Neuronal stem cell (in vitro differentiated cells): ENCODE measurements at regions not wholly inside any gene's neighbourhood (a gene's known extent, or its start where the extent isn't known, plus 50 kb on each side); places are given as distances from the start of the nearest gene placed in this dataset.

Source experiments
- DNase-seq: peaks from one replicate; pipeline ENCODE4 v3.0.0-alpha.2; 2013; ENCODE audit warnings: low spot score
- H2AFZ ChIP-seq: one replicate; pipeline ENCODE4 v1.6.1; 2013; ENCODE audit warnings: mild to moderate bottlenecking, low read length, inconsistent platforms
- H2AK5ac ChIP-seq: 2 replicates; pipeline ENCODE4 v1.6.1; 2013; ENCODE audit warnings: low read depth, mild to moderate bottlenecking, inconsistent platforms, low read length, moderate library complexity, mixed read lengths
- H2BK120ac ChIP-seq: 2 replicates; pipeline ENCODE4 v1.6.1; 2013; ENCODE audit warnings: low read depth, mild to moderate bottlenecking, inconsistent platforms, low read length, moderate library complexity, mixed read lengths
- H2BK12ac ChIP-seq: one replicate; pipeline ENCODE4 v1.6.1; 2013; ENCODE audit warnings: low read length, inconsistent platforms
- H2BK15ac ChIP-seq: 2 replicates; pipeline ENCODE4 v1.6.1; 2013; ENCODE audit warnings: mild to moderate bottlenecking, low read length, inconsistent platforms, mixed read lengths
- H2BK5ac ChIP-seq: one replicate; pipeline ENCODE4 v1.6.1; 2013; ENCODE audit warnings: inconsistent platforms, mild to moderate bottlenecking, low read length, moderate library complexity
- H3K14ac ChIP-seq: one replicate; pipeline ENCODE4 v1.6.1; 2013; ENCODE audit warnings: low read length, inconsistent platforms
- H3K18ac ChIP-seq: 2 replicates; pipeline ENCODE4 v1.6.1; 2013; ENCODE audit warnings: low read length, inconsistent platforms
- H3K23ac ChIP-seq: 2 replicates; pipeline ENCODE4 v1.6.1; 2013; ENCODE audit warnings: low read depth, mild to moderate bottlenecking, mixed read lengths, low read length, inconsistent platforms; ENCODE audit not compliant: poor library complexity
- H3K27ac ChIP-seq: replicated peaks from 3 replicates; pipeline ENCODE4 v1.5.1; 2013; ENCODE audit warnings: low read length, inconsistent platforms
- H3K27me3 ChIP-seq, 3 experiments: 2 replicates each; pipeline ENCODE4 v1.6.1; 2013; ENCODE audit warnings: low read length in 3 of 3, mild to moderate bottlenecking in 2 of 3, inconsistent platforms in 1 of 3, low read depth in 1 of 3, mixed read lengths in 1 of 3, moderate library complexity in 1 of 3; ENCODE audit not compliant: control insufficient read depth in 3 of 3, insufficient read depth in 3 of 3
- H3K36me3 ChIP-seq, 2 donors: replicated peaks in 1 of 2; 2 replicates each; pipeline ENCODE4 v1.6.1; 2013; ENCODE audit warnings: low read length in 2 of 2; ENCODE audit not compliant: control insufficient read depth in 2 of 2, insufficient read depth in 2 of 2
- H3K4ac ChIP-seq: 2 replicates; pipeline ENCODE4 v1.6.1; 2013; ENCODE audit warnings: inconsistent platforms, mild to moderate bottlenecking, low read length, moderate library complexity
- H3K4me1 ChIP-seq, 2 donors: 1 replicate in 1 of 2; 2 replicates in 1 of 2; pipeline ENCODE4 v1.6.1; 2013; ENCODE audit warnings: low read length in 2 of 2, low read depth in 1 of 2; ENCODE audit not compliant: control insufficient read depth in 2 of 2, insufficient read depth in 1 of 2
- H3K4me2 ChIP-seq: one replicate; pipeline ENCODE4 v1.6.1; 2013; ENCODE audit warnings: mild to moderate bottlenecking, low read length, inconsistent platforms; ENCODE audit not compliant: insufficient read depth, poor library complexity, severe bottlenecking
- H3K4me3 ChIP-seq, 2 donors: 2 replicates each; pipeline ENCODE4 v1.5.1; 2013; ENCODE audit warnings: low read length in 2 of 2, mild to moderate bottlenecking in 2 of 2, inconsistent platforms in 1 of 2, moderate library complexity in 1 of 2
- H3K79me1 ChIP-seq: one replicate; pipeline ENCODE4 v1.6.1; 2013; ENCODE audit warnings: low read depth, mild to moderate bottlenecking, inconsistent platforms, low read length, moderate library complexity
- H3K9ac ChIP-seq: one replicate; pipeline ENCODE4 v1.6.1; 2013; ENCODE audit warnings: mild to moderate bottlenecking, low read depth, low read length, inconsistent platforms; ENCODE audit not compliant: poor library complexity
- H3K9me3 ChIP-seq, 2 donors: replicated peaks in 1 of 2; 2 replicates each; pipeline versions ENCODE3 to v1.6.1; 2013; ENCODE audit warnings: low read length in 2 of 2, mild to moderate bottlenecking in 2 of 2, inconsistent platforms in 1 of 2, low read depth in 1 of 2, mixed read lengths in 1 of 2, moderate library complexity in 1 of 2; ENCODE audit not compliant: control insufficient read depth in 2 of 2, insufficient read depth in 1 of 2
- H4K8ac ChIP-seq: one replicate; pipeline ENCODE4 v1.6.1; 2013; ENCODE audit warnings: low read depth, mild to moderate bottlenecking, inconsistent platforms, low read length, moderate library complexity
- H4K91ac ChIP-seq: one replicate; pipeline ENCODE4 v1.6.1; 2013; ENCODE audit warnings: low read length, low read depth, mild to moderate bottlenecking, inconsistent platforms; ENCODE audit not compliant: poor library complexity
- WGBS, 2 donors: extraction: QIAGEN DNeasy Blood & Tissue Kit; methylation state at CpG; one replicate each; pipeline ENCODE4 v1.1.7; 2013; ENCODE audit warnings: missing lambda C conversion rate in 2 of 2, mixed read lengths in 1 of 2; ENCODE audit not compliant: insufficient read length in 2 of 2, insufficient replicate concordance in 1 of 2; ENCODE audit errors: extremely low coverage in 2 of 2; 5-methylcytosine and 5-hydroxymethylcytosine counted together

- no peak overlapping the region for H3K14ac ChIP-seq
- peaks cover 0 to 22% (median 0%) of the 10 kb centered on the region in 3 experiments for H3K27me3 ChIP-seq
- no peak overlapping the region for H2AFZ ChIP-seq
- no peak overlapping the region for H2BK15ac ChIP-seq
- H4K91ac ChIP-seq, result no peak overlapping the region
- H3K23ac ChIP-seq, result no peak overlapping the region
- no peak overlapping the region for H2AK5ac ChIP-seq
- H4K8ac ChIP-seq, result no peak overlapping the region
- no peak overlapping the region for H3K4me2 ChIP-seq
- no peak overlapping the region for H2BK5ac ChIP-seq
- no peaks in the 10 kb centered on the region for H3K79me1 ChIP-seq
- no peak for DNase-seq
- H3K9me3 ChIP-seq, result peaks cover 2 to 18% of the 10 kb centered on the region in 2 donors
- H3K36me3 ChIP-seq, result no peaks in the 10 kb centered on the region
- no peak overlapping the region for H3K27ac ChIP-seq
- no peak overlapping the region for H2BK12ac ChIP-seq
- H3K9ac ChIP-seq, result no peak overlapping the region
- no peak overlapping the region for H3K4ac ChIP-seq
- WGBS, 2 donors, result no CpG with 5 or more reads among the region's 14 CpGs
- no peak overlapping the region for H3K4me3 ChIP-seq
- H3K18ac ChIP-seq, result no peak overlapping the region
- no peak overlapping the region for H2BK120ac ChIP-seq
- H3K4me1 ChIP-seq, result no peaks in the 10 kb centered on the region
These were observed 143.2 kb upstream of the PDE10A start for GRCh38 chr6:165806126-165806810.

- no peak overlapping the region for H2BK15ac ChIP-seq
- no peak overlapping the region for H2BK5ac ChIP-seq
- H3K14ac ChIP-seq, result no peak overlapping the region
- no peak overlapping the region for H4K91ac ChIP-seq
- WGBS, 2 donors, result no CpG with 5 or more reads among the region's 10 CpGs
- H2BK12ac ChIP-seq, result no peak overlapping the region
- H3K27ac ChIP-seq, result no peak overlapping the region
- H3K18ac ChIP-seq, result no peak overlapping the region
- H3K36me3 ChIP-seq, result no peaks in the 10 kb centered on the region
- peaks cover 2 to 18% of the 10 kb centered on the region in 2 donors for H3K9me3 ChIP-seq
- no peak overlapping the region for H3K4ac ChIP-seq
- no peak overlapping the region for H2AFZ ChIP-seq
- H3K79me1 ChIP-seq, result no peaks in the 10 kb centered on the region
- no peak overlapping the region for H4K8ac ChIP-seq
- no peak for DNase-seq
- no peaks in the 10 kb centered on the region for H3K4me1 ChIP-seq
- no peak overlapping the region for H2BK120ac ChIP-seq
- no peak overlapping the region for H3K9ac ChIP-seq
- no peak overlapping the region for H2AK5ac ChIP-seq
- peaks cover 0 to 22% (median 0%) of the 10 kb centered on the region in 3 experiments for H3K27me3 ChIP-seq
- H3K23ac ChIP-seq, result no peak overlapping the region
- H3K4me2 ChIP-seq, result no peak overlapping the region
- H3K4me3 ChIP-seq, result no peak overlapping the region
These were observed 142.6 kb upstream of the PDE10A start for GRCh38 chr6:165805636-165806035.

- Histone ChIP-seq H4K8ac (no peak overlapping the region), H4K91ac (no peak overlapping the region), H2AK5ac (peak overlapping the region; percentile 33), H3K18ac (peak overlapping the region; percentile 88), H3K9me3 (peaks cover 2 to 14% of the 10 kb centered on the region in 2 donors), H3K36me3 (no peaks in the 10 kb centered on the region), H2BK15ac (no peak overlapping the region), H3K27ac (no peak overlapping the region), H3K23ac (peak overlapping the region; percentile 29), H3K79me1 (no peaks in the 10 kb centered on the region), H3K4me3 (peak overlapping the region in 1 of 2 donors; percentile 74), H2BK5ac (no peak overlapping the region), H2BK120ac (no peak overlapping the region), H3K4ac (no peak overlapping the region), H3K9ac (peak overlapping the region; percentile 91), H3K14ac (peak overlapping the region; percentile 42), H2AFZ (no peak overlapping the region), H2BK12ac (no peak overlapping the region), H3K27me3 (peaks cover 0 to 22% (median 0%) of the 10 kb centered on the region in 3 experiments), H3K4me1 (peaks cover 0 to under 1% of the 10 kb centered on the region in 2 donors), H3K4me2 (peak overlapping the region; percentile 89)
- DNase-seq, result no peak
- no CpG with 5 or more reads among the region's 39 CpGs for WGBS, 2 donors
These were observed 142.1 kb upstream of the PDE10A start for GRCh38 chr6:165805067-165805555.

GRCh38 chr6:165804331-165805066, 141.5 kb upstream of the PDE10A start:
- H3K23ac ChIP-seq, result peak overlapping the region; percentile 29
- no peak overlapping the region for H2BK12ac ChIP-seq
- H3K4me1 ChIP-seq, result peaks cover 0 to 6% of the 10 kb centered on the region in 2 donors
- H4K8ac ChIP-seq, result no peak overlapping the region
- H3K14ac ChIP-seq, result peak overlapping the region; percentile 42
- H4K91ac ChIP-seq, result no peak overlapping the region
- peak overlapping the region in 1 of 2 donors; percentile 74 for H3K4me3 ChIP-seq
- H2BK15ac ChIP-seq, result no peak overlapping the region
- H3K27ac ChIP-seq, result no peak overlapping the region
- no peak overlapping the region for H3K4ac ChIP-seq
- H3K9ac ChIP-seq, result peak overlapping the region; percentile 91
- DNase-seq, result no peak
- H3K9me3 ChIP-seq, result peaks cover 2 to 9% of the 10 kb centered on the region in 2 donors
- peak overlapping the region; percentile 89 for H3K4me2 ChIP-seq
- peak overlapping the region; percentile 33 for H2AK5ac ChIP-seq
- H3K27me3 ChIP-seq, result peaks cover 0 to 22% (median 0%) of the 10 kb centered on the region in 3 experiments
- no peak overlapping the region for H2BK120ac ChIP-seq
- peak overlapping the region; percentile 88 for H3K18ac ChIP-seq
- no peaks in the 10 kb centered on the region for H3K79me1 ChIP-seq
- H2BK5ac ChIP-seq, result no peak overlapping the region
- H3K36me3 ChIP-seq, result no peaks in the 10 kb centered on the region
- no CpG with 5 or more reads among the region's 61 CpGs for WGBS, 2 donors
- no peak overlapping the region for H2AFZ ChIP-seq
